BJ (cell line): ENCODE measurements at regions not wholly inside any gene's neighbourhood (a gene's known extent, or its start where the extent isn't known, plus 50 kb on each side); places are given as distances from the start of the nearest gene placed in this dataset.

Experiments
- CTCF ChIA-PET: fragments of 350-600 bp; formaldehyde crosslinking; extraction: SDS; loops from one replicate; lab custom pipeline; 2021; ENCODE audit warnings: antibody characterized with exemption, inconsistent platforms; lab: Yijun Ruan, JAX
- POLR2A ChIA-PET: fragments of 300-600 bp; sonication (Branson Sonifier 250); formaldehyde crosslinking; extraction: SDS; loops from one replicate; lab custom pipeline; 2021; ENCODE audit warnings: antibody characterized with exemption; lab: Charles Lee
- DNase-seq: peaks from one replicate; pipeline ENCODE4 v3.0.0-alpha.2; 2011; ENCODE audit warnings: low read depth
- H3K27me3 ChIP-seq: 2 replicates; pipeline ENCODE4 v1.6.0; 2011; ENCODE audit warnings: low read length; ENCODE audit not compliant: control insufficient read depth, insufficient read depth
- H3K36me3 ChIP-seq: 2 replicates; pipeline ENCODE4 v1.5.1; 2011; ENCODE audit warnings: low read length; ENCODE audit not compliant: control insufficient read depth, insufficient read depth
- H3K4me3 ChIP-seq: 2 replicates; pipeline ENCODE4 v1.5.1; 2011; ENCODE audit warnings: low read depth, mild to moderate bottlenecking, control low read depth, low read length
- CTCF ChIP-seq: IDR thresholded peaks from 2 replicates; pipeline ENCODE4 v1.5.1; 2011; ENCODE audit warnings: low read depth, mild to moderate bottlenecking, control low read depth, inconsistent platforms, low read length, moderate library complexity; ENCODE audit not compliant: insufficient read depth

- DNase-seq, result no peak
- ChIA-PET POLR2A (no interaction called here), CTCF (no interaction called here)
- TF ChIP-seq CTCF, result no peak
- H3K27me3 ChIP-seq, result no peaks in the 10 kb centered on the region
- no peaks in the 10 kb centered on the region for H3K36me3 ChIP-seq
- no peak overlapping the region for H3K4me3 ChIP-seq
Measured at GRCh38 chr18:72154926-72155325, 389.2 kb downstream of the CBLN2 start.

- CTCF ChIA-PET, result no interaction called here
- no peak for DNase-seq
Measured at GRCh38 chr18:72152935-72153334, 391.2 kb downstream of the CBLN2 start.

GRCh38 chr18:72147830-72148229 lies 396.3 kb downstream of the CBLN2 start:
- no peaks in the 10 kb centered on the region for H3K36me3 ChIP-seq
- no peak for TF ChIP-seq CTCF
- ChIA-PET POLR2A (no interaction called here), CTCF (no interaction called here)
- no peaks in the 10 kb centered on the region for H3K27me3 ChIP-seq
- no peak overlapping the region for H3K4me3 ChIP-seq
- DNase-seq, result no peak

More at GRCh38 chr18:72152935-72153334, 391.2 kb downstream of the CBLN2 start:
- no peaks in the 10 kb centered on the region for H3K36me3 ChIP-seq
- no peak overlapping the region for H3K4me3 ChIP-seq
- POLR2A ChIA-PET, result no interaction called here
- TF ChIP-seq CTCF, result no peak
- H3K27me3 ChIP-seq, result no peaks in the 10 kb centered on the region

GRCh38 chr18:72140007-72140406 lies 404.1 kb downstream of the CBLN2 start:
- ChIA-PET POLR2A (no interaction called here), CTCF (no interaction called here)
- Histone ChIP-seq H3K4me3 (no peak overlapping the region), H3K36me3 (no peaks in the 10 kb centered on the region), H3K27me3 (no peaks in the 10 kb centered on the region)
- DNase-seq, result no peak
- no peak for TF ChIP-seq CTCF

- CTCF ChIA-PET, result no interaction called here
- TF ChIP-seq CTCF, result no peak
- Histone ChIP-seq H3K27me3 (no peaks in the 10 kb centered on the region), H3K36me3 (no peaks in the 10 kb centered on the region), H3K4me3 (no peak overlapping the region)
- POLR2A ChIA-PET, result no interaction called here
- no peak for DNase-seq
Measured at GRCh38 chr18:72128649-72129048, 415.5 kb downstream of the CBLN2 start.
